ENCODE measurements at regions not wholly inside any gene's neighbourhood (a gene's known extent, or its start where the extent isn't known, plus 50 kb on each side); places are given as distances from the start of the nearest gene placed in this dataset.

DNA sequence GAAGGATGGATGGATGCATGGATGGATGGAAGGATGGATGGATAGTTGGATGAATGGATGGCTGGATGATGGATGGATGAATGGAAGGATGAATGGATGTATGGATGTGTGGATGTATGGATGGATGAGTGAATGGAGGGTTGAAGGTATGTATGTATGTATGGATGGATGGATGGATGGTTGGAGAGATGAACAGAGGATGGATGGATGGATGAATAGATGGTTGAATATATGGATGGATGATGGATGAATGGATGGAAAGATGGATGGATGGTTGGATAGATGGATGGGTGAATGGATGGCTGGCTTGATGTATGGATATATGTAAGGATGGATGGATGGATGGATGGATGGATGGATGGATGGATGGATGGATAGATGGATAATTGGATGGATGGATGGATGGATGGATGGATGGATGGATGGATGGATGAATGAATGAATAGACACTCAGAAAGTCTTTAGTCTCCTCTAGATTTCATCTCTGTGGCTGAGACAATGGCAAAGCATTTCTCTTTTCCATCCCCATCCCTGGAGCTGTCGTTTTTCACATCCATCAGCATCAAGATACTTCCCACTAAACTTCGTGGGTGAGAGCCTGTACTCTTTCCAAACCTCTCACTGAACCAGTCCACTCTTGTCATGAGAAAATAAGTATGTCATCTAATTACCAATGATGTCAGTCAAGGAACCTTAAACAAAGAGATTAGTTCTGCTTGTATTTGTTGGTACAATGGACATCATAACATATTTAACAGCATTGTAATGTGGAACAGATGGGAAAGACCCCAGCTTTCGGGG is 74.8 kb upstream of the CLMN start:
- ChIA-PET CTCF (no interaction called here), POLR2A (no interaction called here)

GRCh38 chr14:95392841-95393240 is 73.1 kb upstream of the CLMN start:
- ChIA-PET POLR2A (no interaction called here), CTCF (interaction anchor here (1.0 kb wide), 1 partner anchor 22 kb away, joined by 3 read pairs; no protein-coding TSS in a partner anchor)

- POLR2A ChIA-PET: no interaction called here
- CTCF ChIA-PET: no interaction called here
These were observed 71.6 kb upstream of the CLMN start for GRCh38 chr14:95391331-95391730.

GRCh38 chr14:95389471-95390011 is 69.8 kb upstream of the CLMN start:
- POLR2A ChIA-PET: no interaction called here

DNA sequence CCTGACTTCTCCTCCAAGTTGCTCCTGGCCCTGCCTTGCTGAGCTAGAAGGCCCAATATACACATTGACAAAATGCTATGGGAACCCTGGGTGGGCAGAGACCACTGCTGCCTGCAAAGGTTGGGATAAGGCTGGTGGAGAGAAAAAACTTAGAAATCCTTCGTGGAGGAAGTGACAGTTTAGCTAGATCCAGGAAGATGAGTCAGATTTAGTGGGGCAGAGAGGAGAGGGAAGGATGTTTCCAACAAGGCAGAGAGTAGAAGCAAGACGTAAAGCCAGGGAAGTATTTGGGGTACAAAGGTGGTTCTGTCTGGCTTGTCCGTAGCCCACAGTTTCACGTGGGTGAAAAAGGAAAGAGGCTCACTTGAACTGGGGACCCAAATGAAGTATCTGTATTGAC is 69.0 kb upstream of the CLMN start:
- ChIA-PET POLR2A (no interaction called here), CTCF (no interaction called here)

More at GRCh38 chr14:95389471-95390011, 69.8 kb upstream of the CLMN start:
- CTCF ChIA-PET: no interaction called here

- POLR2A ChIA-PET: no interaction called here
- CTCF ChIA-PET: no interaction called here
These were observed 68.2 kb upstream of the CLMN start for GRCh38 chr14:95387826-95388445.

DNA sequence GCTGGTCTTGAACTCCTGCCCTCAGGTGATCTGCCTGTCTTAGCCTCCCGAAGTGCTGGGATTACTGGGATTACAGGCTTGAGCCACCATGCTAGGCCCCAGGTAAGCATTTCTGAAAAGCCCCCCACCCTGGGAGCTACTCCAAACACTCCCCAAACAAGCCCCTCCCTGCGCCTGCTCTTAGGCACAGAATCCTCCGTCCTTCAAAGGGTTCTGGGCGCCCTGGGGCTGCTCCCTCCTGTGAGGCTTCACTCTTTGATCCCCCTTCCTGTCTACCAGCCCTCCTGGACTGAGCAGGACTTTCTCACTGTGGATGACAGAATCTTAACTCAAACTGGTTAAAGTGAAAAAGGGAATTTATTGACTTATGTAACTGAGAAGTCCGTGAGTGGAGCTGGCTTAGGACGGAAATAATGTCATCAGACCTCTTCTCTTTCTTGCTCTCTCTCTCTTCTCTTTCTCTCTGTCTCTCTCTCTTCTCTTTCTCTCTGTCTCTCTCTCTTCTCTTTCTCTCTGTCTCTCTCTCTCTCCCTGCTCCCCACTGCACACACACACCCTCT is 66.9 kb upstream of the CLMN start:
- ChIA-PET CTCF (no interaction called here), POLR2A (no interaction called here)

GRCh38 chr14:95385701-95386100 is 66.0 kb upstream of the CLMN start:
- POLR2A ChIA-PET: no interaction called here
- CTCF ChIA-PET: no interaction called here

- ChIA-PET POLR2A (no interaction called here), CTCF (no interaction called here)
These were observed 63.0 kb upstream of the CLMN start for GRCh38 chr14:95382747-95383146.

- ChIA-PET POLR2A (no interaction called here), CTCF (no interaction called here)
These were observed 62.0 kb upstream of the CLMN start for GRCh38 chr14:95381726-95382125.

GRCh38 chr14:95380350-95381042 is 60.8 kb upstream of the CLMN start:
- ChIA-PET POLR2A (no interaction called here), CTCF (no interaction called here)

DNA sequence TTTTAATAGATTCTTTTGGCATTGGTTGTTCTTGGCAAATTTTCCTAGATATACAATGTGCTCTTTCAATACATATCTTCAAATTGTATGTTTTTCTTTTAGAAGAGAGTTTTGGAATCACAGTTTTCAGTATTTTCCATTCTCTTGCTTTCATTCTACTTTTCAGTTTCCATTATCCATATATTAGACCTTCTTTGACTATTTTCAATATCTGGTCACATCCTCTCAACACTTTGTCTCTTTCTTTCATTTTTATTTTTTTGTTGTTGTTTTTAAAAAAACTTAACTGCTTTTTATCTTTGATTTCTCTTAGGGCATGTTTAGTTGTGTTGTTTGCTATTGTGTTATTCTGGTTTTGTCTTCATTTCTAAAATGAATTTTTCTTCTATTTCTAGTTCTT is 59.9 kb upstream of the CLMN start:
- ChIA-PET POLR2A (no interaction called here), CTCF (no interaction called here)

- CTCF ChIA-PET: interaction anchor here (0.6 kb wide), 1 partner anchor 644 kb away, joined by 3 read pairs; no protein-coding TSS in a partner anchor
- POLR2A ChIA-PET: no interaction called here
These were observed 55.9 kb upstream of the CLMN start for GRCh38 chr14:95375539-95376109.

DNA sequence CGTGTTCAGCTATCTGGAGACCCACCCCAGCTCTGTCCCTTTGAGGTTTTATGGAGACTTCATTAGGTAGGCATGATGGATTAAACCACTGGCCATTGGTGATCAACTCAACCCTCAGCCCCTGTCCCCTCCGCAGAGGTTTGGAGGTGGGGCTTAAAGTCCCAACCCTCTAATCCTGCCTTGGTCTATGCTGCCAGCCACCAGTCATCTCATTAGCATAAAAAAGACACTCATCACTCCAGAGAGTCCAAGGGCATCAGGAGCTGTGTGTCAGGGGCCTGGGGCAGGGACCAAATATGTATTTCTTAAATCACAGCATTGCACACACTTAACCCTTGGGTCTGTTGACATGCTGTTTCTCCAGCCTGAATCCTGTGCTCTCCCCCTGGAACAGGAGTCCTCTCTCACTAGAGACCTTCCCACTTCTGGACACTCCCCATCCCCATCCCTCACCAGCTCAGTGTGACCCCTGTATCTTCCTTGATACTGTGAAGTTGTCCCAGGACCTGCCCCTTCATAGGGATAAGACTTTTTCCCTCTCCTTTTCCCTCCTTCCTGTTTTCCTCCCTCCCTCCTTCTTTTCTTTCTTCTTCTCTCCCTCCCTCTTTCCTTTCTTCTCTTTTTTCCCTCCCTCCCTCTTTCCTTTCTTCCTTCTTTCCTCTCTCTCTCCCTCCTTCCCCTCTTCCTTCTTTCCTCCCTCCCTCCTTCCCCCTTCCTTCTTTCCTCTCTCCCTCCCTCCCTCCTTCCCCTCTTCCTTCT is 54.7 kb upstream of the CLMN start:
- CTCF ChIA-PET: no interaction called here

GRCh38 chr14:95370076-95370475 is 50.4 kb upstream of the CLMN start:
- CTCF ChIA-PET: no interaction called here

More for the DNA sequence above, 54.7 kb upstream of the CLMN start:
- POLR2A ChIA-PET: no interaction called here

More at GRCh38 chr14:95370076-95370475, 50.4 kb upstream of the CLMN start:
- POLR2A ChIA-PET: no interaction called here
